Upper lobe of left lung (tissue), 4 donors: ENCODE measurements at regions not wholly inside any gene's neighbourhood (a gene's known extent, or its start where the extent isn't known, plus 50 kb on each side); places are given as distances from the start of the nearest gene placed in this dataset.

ENCODE experiments used
- CTCF ChIP-seq, 6 experiments: fragments of 450-650 bp in 4 of 6; fragments of 200-600 bp in 2 of 6; sonication (generic) in 2 of 6; IDR thresholded peaks; one replicate each; pipeline ENCODE4 v1.5.1; 2016 to 2019; ENCODE audit warnings: antibody characterized with exemption in 6 of 6
- EP300 ChIP-seq, 4 donors: sonication (generic); formaldehyde crosslinking; IDR thresholded peaks; one replicate each; pipeline ENCODE4 v1.5.1; 2017; ENCODE audit warnings: antibody characterized with exemption in 4 of 4, control low read depth in 2 of 4
- POLR2A ChIP-seq, 4 donors: fragments of 450-650 bp; IDR thresholded peaks; one replicate each; pipeline ENCODE4 v1.5.1; 2016 to 2017; ENCODE audit warnings: antibody characterized with exemption in 4 of 4, mild to moderate bottlenecking in 2 of 4
- POLR2AphosphoS5 ChIP-seq, 2 donors: sonication (generic); formaldehyde crosslinking; IDR thresholded peaks; one replicate each; pipeline ENCODE4 v1.5.1; 2017; ENCODE audit warnings: antibody characterized with exemption in 2 of 2

- TF ChIP-seq CTCF (IDR thresholded peaks at IDR 0.05) (no peak), POLR2A (IDR thresholded peaks at IDR 0.05) (no peak), POLR2AphosphoS5 (IDR thresholded peaks at IDR 0.05) (no peak), EP300 (IDR thresholded peaks at IDR 0.05) (no peak)
Observed at GRCh38 chr2:16899958-16900357, 234.3 kb upstream of the CYRIA start.
